Type B pancreatic cell (in vitro differentiated cells): ENCODE measurements at regions not wholly inside any gene's neighbourhood (a gene's known extent, or its start where the extent isn't known, plus 50 kb on each side); places are given as distances from the start of the nearest gene placed in this dataset.

Experiments
- DNase-seq: peaks from one replicate; pipeline ENCODE4 v3.0.0; 2021; ENCODE audit warnings: mixed read lengths; ENCODE audit not compliant: unreplicated experiment; ENCODE audit errors: extremely low spot score
- H3K27ac Mint-ChIP-seq: 2 replicates; pipeline ENCODE4 v1.8.0; 2021; ENCODE audit warnings: mild to moderate bottlenecking, mixed read lengths
- H3K27me3 Mint-ChIP-seq: 2 replicates; pipeline ENCODE4 v1.8.0; 2021; ENCODE audit warnings: mixed read lengths
- H3K36me3 Mint-ChIP-seq: 2 replicates; pipeline ENCODE4 v1.8.0; 2021; ENCODE audit warnings: mixed read lengths
- H3K4me1 Mint-ChIP-seq: one replicate; pipeline ENCODE4 v1.8.0; 2021; ENCODE audit warnings: mixed read lengths; ENCODE audit not compliant: unreplicated experiment
- H3K4me3 Mint-ChIP-seq: 2 replicates; pipeline ENCODE4 v1.8.0; 2021; ENCODE audit warnings: mild to moderate bottlenecking, mixed read lengths
- H3K9me3 Mint-ChIP-seq: 2 replicates; pipeline ENCODE4 v1.8.0; 2021; ENCODE audit warnings: mixed read lengths
- CTCF ChIP-seq: fragments of 200-600 bp; sonication (generic); conservative IDR thresholded peaks from 2 replicates; pipeline ENCODE4 v1.5.0; 2021; ENCODE audit warnings: antibody characterized with exemption, mild to moderate bottlenecking

GRCh38 chr13:74288361-74288911 is 154.2 kb upstream of the KLF12 start:
- Mint-ChIP-seq H3K27ac (peak overlapping the region; percentile 69), H3K4me1 (peaks cover 41% of the 10 kb centered on the region), H3K27me3 (peaks cover 3% of the 10 kb centered on the region), H3K9me3 (no peaks in the 10 kb centered on the region), H3K36me3 (no peaks in the 10 kb centered on the region), H3K4me3 (peak overlapping the region; percentile 85)
- no peak for DNase-seq
- TF ChIP-seq CTCF, result no peak

GRCh38 chr13:74287724-74288169 is 153.5 kb upstream of the KLF12 start:
- no peak for TF ChIP-seq CTCF
- H3K4me1 Mint-ChIP-seq, result peaks cover 41% of the 10 kb centered on the region
- H3K9me3 Mint-ChIP-seq, result no peaks in the 10 kb centered on the region
- H3K27ac Mint-ChIP-seq, result peak overlapping the region; percentile 69
- DNase-seq, result no peak
- peaks cover 3% of the 10 kb centered on the region for H3K27me3 Mint-ChIP-seq
- H3K4me3 Mint-ChIP-seq, result peak overlapping the region; percentile 85
- no peaks in the 10 kb centered on the region for H3K36me3 Mint-ChIP-seq

GRCh38 chr13:74280795-74281490 is 146.7 kb upstream of the KLF12 start:
- no peak for TF ChIP-seq CTCF
- no peak for DNase-seq
- Mint-ChIP-seq H3K27me3 (no peaks in the 10 kb centered on the region), H3K27ac (no peak overlapping the region), H3K36me3 (no peaks in the 10 kb centered on the region), H3K9me3 (no peaks in the 10 kb centered on the region), H3K4me3 (no peak overlapping the region), H3K4me1 (peaks cover 7% of the 10 kb centered on the region)

GRCh38 chr13:74280093-74280794 is 146.0 kb upstream of the KLF12 start:
- Mint-ChIP-seq H3K27me3 (no peaks in the 10 kb centered on the region), H3K9me3 (no peaks in the 10 kb centered on the region), H3K4me1 (peaks cover 7% of the 10 kb centered on the region), H3K36me3 (no peaks in the 10 kb centered on the region), H3K27ac (no peak overlapping the region), H3K4me3 (no peak overlapping the region)
- no peak for TF ChIP-seq CTCF
- no peak for DNase-seq

GRCh38 chr13:74278901-74279300 is 144.7 kb upstream of the KLF12 start:
- no peak for DNase-seq
- no peak overlapping the region for H3K4me3 Mint-ChIP-seq
- no peak overlapping the region for H3K27ac Mint-ChIP-seq
- no peak for TF ChIP-seq CTCF
- H3K36me3 Mint-ChIP-seq, result no peaks in the 10 kb centered on the region
- H3K27me3 Mint-ChIP-seq, result no peaks in the 10 kb centered on the region
- no peaks in the 10 kb centered on the region for H3K9me3 Mint-ChIP-seq
- H3K4me1 Mint-ChIP-seq, result peaks cover 11% of the 10 kb centered on the region
